COLO668 (cell line): ENCODE measurements at regions not wholly inside any gene's neighbourhood (a gene's known extent, or its start where the extent isn't known, plus 50 kb on each side); places are given as distances from the start of the nearest gene placed in this dataset.

Source experiments
- DNase-seq: peaks from one replicate; lab custom pipeline; 2025; ENCODE audit not compliant: unreplicated experiment; lab: John Stamatoyannopoulos, UW

DNA sequence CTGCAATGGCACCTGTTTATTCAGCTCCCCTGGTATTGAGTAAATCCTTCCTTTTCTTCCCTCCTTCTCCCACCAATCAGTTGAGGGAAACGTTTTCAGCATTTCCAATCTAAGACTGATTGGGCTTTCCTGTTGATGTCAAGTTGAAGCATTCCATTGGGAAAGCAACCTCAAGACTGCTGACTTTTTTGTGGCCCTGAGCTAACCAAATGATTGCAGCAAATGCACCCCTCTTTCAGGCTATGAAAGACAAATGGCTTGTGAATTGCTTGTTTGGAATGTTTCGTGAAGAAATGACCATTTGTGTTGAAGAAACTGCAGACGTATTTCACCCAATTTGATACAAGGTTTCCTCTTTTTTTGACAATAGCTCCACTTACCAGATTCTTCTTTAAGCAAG lies 303.5 kb downstream of the EPHA4 start:
- DNase-seq: no peak

GRCh38 chr2:221270806-221271205 lies 301.3 kb downstream of the EPHA4 start:
- no peak for DNase-seq

GRCh38 chr2:221272729-221273128 lies 299.4 kb downstream of the EPHA4 start:
- DNase-seq: no peak

DNA sequence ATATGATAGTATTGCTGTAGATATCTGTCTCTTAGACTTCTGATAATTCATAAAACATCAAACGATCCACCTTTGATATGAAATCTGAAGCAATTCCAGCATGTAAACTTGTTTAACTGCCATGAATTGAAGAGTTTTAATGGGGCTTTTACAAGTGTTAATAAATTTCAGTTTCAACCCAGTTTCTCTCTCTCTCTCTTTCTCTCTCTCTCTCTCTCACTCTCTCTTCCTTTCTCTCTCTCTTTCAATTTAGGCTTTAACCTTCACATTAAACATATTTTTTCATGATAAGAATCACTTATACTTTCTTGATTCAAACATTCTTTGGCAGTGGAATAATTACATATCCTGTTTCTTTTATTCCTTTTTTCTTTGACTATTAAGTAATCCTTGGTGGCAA lies 296.1 kb downstream of the EPHA4 start:
- DNase-seq: no peak

DNA sequence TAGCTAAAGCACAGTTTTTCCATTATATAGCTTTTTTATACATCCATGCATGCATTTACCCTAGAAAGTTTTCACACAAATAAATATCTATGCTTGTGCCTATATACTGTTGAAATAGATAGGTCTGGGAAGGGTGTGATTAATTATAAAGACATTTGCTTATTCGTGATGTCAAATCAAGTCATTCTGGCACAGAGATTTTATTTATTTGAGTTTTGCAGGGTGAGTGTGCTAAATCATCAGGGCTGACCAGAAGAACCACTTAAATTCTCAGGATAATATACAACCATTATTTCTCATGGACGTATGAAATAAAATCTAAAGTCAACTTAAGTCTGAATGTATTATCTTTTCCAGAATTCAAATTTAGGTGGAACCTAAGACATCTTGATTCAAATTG lies 295.5 kb downstream of the EPHA4 start:
- no peak for DNase-seq

GRCh38 chr2:221282386-221282785 lies 289.7 kb downstream of the EPHA4 start:
- no peak for DNase-seq

- DNase-seq: no peak
These were observed 288.1 kb downstream of the EPHA4 start for GRCh38 chr2:221283896-221284545.

GRCh38 chr2:221285148-221285547 lies 287.0 kb downstream of the EPHA4 start:
- no peak for DNase-seq

- no peak for DNase-seq
These were observed 285.7 kb downstream of the EPHA4 start for GRCh38 chr2:221286406-221286805.

- DNase-seq: no peak
These were observed 282.7 kb downstream of the EPHA4 start for GRCh38 chr2:221289389-221289788.

DNA sequence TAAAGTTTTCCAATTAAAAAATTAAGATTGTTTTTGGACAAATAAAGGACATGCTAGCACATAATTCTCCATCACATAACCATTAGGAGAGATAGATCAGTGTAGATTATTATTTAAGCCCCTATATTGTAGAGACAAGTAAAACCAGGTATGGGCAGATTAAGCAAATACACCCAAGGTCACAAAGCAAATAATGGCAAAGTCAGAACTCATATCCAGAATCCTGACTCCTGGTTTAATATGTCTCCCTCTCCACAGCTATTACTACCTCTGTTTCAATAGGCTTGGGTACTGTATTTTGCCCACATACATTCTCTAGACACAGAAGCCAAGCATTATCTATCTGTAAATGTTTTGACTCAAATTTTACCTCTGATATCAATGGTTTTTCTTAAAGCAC lies 282.3 kb downstream of the EPHA4 start:
- DNase-seq: no peak

- no peak for DNase-seq
These were observed 278.0 kb downstream of the EPHA4 start for GRCh38 chr2:221293949-221294742.

DNA sequence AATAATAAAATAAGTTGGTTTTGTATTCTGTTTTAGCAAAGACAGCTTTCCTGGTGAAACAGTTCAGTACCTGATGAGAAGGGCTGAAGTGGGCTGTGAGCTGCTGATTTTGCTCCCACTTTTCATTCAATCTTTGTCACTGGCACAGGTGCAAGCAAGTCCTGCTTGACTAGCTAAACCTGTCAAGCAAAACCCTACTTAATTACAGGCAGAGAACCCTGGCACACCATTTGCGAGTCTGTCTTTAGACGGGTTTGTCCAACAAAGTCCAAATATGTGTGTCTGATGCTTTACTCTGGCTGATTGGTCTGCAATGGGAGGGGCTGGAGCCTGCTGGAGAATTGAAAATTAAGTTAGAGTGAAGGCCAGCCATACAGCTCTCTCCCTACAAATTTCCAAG lies 267.2 kb downstream of the EPHA4 start:
- DNase-seq: no peak

DNA sequence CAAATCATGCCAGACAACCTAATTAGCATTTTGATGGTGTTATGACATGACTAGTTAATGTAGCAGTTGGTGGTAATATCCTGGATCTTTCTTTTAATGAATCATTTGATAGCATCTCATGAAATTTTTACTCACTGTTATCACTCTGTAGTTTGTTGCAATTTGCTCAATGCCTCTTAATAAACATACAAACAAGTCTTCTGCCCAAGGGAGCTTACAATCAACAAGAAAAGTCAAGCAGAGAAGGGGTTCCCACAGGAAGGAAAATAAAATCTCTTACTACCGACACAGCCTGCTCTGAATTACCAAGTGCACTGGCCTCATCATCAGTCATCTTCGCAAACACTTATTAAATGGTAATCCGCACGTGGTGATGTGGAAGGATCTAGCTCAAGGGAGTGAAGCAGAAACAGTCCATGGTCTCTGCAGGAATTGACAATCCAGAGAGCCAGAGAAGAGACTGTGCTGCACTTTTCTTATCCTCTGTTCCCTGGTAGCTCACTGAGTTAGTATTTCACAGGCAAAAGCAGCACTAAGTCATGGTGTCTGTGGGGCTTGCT lies 263.5 kb downstream of the EPHA4 start:
- no peak for DNase-seq

DNA sequence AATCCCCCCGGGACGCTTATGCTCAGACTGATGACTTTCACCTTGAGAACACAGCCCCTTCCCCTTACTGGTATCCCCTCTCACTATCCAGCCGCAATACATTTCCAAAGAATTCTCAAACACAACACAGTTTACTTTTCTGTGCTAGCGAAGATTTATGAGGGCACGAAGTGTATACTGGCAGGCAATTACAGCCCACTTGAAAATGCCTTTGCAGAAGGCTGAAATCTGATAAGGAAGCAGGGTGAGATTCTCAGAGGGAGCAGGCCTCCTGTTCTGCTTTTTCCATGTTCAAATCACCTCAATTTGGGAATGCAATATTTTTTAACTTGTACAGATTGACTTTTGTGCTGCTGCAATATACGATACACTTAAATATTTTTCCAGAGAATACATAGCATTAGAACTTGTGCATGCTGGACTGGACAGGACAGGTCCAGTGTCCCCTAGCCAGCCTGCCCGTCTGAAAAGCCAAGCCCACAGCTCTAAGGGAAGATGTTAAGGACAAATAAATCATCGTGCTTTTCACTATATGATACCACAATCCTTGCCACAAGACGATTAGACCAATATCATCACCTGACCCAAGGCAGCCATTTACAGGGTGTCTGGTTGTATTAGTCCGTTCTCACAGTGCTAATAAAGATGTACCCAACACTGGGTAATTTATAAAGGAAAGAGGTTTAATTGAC lies 262.1 kb downstream of the EPHA4 start:
- DNase-seq: no peak

DNA sequence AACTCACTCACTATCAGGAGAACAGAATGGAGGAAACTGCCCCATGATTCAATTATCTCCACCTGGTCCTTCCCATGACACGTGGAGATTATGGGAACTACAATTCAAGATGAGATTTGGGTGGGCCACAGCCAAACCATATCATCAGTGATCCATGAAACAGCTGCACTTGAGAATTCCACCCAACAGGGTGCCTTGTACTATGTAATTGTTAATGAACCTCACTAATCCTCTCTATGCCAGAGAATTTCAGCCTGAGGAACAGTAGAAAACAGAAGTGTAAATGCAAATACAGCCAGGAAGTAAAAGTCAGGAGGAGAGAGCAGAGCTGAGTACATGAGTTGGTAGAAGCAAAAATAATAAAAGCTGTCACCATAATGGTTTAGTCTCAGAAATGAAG lies 261.4 kb downstream of the EPHA4 start:
- DNase-seq: no peak

GRCh38 chr2:221312634-221313033 lies 259.5 kb downstream of the EPHA4 start:
- no peak for DNase-seq

GRCh38 chr2:221314786-221315185 lies 257.3 kb downstream of the EPHA4 start:
- no peak for DNase-seq

DNA sequence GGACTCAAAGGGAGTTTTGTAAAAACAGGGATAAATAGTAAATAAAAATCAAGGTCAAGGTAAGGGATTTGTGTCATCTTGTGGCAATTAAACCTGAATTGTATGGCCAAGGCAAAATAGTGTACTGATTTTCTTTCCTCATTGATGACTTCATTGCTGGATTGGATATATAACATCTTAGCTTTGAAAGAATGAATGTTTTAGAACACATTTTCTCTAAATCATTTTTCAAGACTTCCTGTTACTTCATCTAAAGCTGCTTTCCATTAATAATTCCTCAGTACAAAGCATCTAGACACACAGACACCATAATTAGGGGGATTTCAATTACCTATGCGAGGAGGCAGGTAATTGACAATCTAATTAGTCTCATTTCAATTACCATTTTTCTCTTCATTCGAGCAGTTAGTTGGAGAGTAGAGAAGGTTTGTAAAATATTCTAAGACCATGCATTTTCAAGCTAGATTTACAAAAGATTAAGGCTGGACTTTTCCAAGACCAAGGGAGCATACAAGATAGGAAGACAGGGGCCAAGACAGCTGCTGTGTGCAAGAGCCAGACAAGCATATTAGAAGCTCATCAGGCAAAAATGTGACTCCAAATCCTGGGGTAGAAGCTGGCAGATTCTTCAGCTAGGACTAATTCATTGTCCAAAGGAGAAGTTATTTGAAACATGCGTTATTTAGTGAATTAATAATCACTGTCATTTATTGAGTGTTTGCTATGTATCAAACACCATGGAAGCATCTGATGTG lies 253.6 kb downstream of the EPHA4 start:
- DNase-seq: no peak

- DNase-seq: peak; percentile 12
These were observed 249.4 kb downstream of the EPHA4 start for GRCh38 chr2:221322741-221323140.

GRCh38 chr2:221323513-221323912 lies 248.6 kb downstream of the EPHA4 start:
- DNase-seq: no peak
